ENCODE measurements at regions not wholly inside any gene's neighbourhood (a gene's known extent, or its start where the extent isn't known, plus 50 kb on each side); places are given as distances from the start of the nearest gene placed in this dataset.

- TF ChIP-seq CTCF (IDR thresholded peaks at IDR 0.05) (no peak), EP300 (IDR thresholded peaks at IDR 0.05; ENCODE audit: low read depth) (no peak), POLR2AphosphoS5 (IDR thresholded peaks at IDR 0.05) (no peak), POLR2A (IDR thresholded peaks at IDR 0.05) (no peak)
Observed at GRCh38 chr2:8462899-8463648, 218.8 kb upstream of the ID2 start.
